T-helper 1 cell treated with Interleukin-12 subunit alpha and Interleukin-12 subunit beta and Interleukin-4 antibody, amounts not matched to agents 30 μg/mL and 1 μg/mL, for 36 hours (primary cell): ENCODE measurements at regions not wholly inside any gene's neighbourhood (a gene's known extent, or its start where the extent isn't known, plus 50 kb on each side); places are given as distances from the start of the nearest gene placed in this dataset.

Experiments used
- H3K27ac Mint-ChIP-seq: one replicate; pipeline ENCODE4 v1.8.0; 2021; ENCODE audit warnings: mild to moderate bottlenecking, mixed read lengths
- H3K27me3 Mint-ChIP-seq: one replicate; pipeline ENCODE4 v1.8.0; 2021; ENCODE audit warnings: low read depth, mixed read lengths
- H3K36me3 Mint-ChIP-seq: one replicate; pipeline ENCODE4 v1.8.0; 2021; ENCODE audit warnings: low read depth, mixed read lengths
- H3K4me1 Mint-ChIP-seq: one replicate; pipeline ENCODE4 v1.8.0; 2021; ENCODE audit warnings: low read depth, mixed read lengths
- H3K4me3 Mint-ChIP-seq: one replicate; pipeline ENCODE4 v1.8.0; 2021; ENCODE audit warnings: mild to moderate bottlenecking, moderate library complexity, mixed read lengths
- H3K9me3 Mint-ChIP-seq: one replicate; pipeline ENCODE4 v1.8.0; 2021; ENCODE audit warnings: mixed read lengths

GRCh38 chr14:22433069-22433468, 156.0 kb downstream of the DAD1 start:
- Mint-ChIP-seq H3K9me3 (no peaks in the 10 kb centered on the region), H3K4me1 (no peaks in the 10 kb centered on the region), H3K4me3 (no peak overlapping the region), H3K27me3 (no peaks in the 10 kb centered on the region), H3K27ac (no peak overlapping the region), H3K36me3 (no peaks in the 10 kb centered on the region)

GRCh38 chr14:22432348-22432976, 156.6 kb downstream of the DAD1 start:
- H3K9me3 Mint-ChIP-seq = no peaks in the 10 kb centered on the region

DNA sequence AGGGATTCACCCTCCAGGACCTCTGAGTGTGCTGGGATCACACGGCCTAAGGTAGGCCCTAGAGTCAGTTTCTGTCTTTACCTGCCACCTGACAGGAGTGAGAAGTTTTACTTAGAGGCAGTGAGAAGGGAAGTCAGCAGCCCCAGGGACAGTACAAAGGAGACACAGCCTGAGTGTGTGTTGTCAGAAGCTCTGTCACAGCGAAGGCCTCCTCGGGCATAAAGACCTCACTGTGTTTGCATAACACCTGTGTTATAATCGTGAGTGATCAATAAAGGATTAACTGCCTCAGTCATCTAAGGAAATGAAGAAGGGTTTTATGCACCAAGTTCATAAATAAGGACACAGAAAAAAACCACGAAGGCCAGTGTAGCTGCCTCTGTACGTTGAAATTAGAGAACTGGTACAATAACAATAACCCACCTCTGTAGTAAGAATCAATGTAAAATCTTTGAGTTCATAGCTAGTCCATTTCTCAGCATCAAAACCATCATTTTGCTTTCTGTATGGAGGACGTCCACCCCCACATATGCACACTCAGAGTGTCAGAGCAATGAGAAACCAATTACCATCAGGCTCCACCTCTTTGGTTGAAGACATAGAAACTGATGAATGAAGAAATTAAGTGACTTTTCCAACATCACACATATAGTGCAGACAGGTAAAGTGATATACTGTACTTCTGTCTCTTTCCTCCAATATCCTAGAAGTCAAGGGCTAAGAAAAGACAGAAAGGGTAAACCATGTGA, 159.3 kb downstream of the DAD1 start:
- H3K9me3 Mint-ChIP-seq = no peaks in the 10 kb centered on the region

More at GRCh38 chr14:22432348-22432976, 156.6 kb downstream of the DAD1 start:
- Mint-ChIP-seq H3K4me1 (no peaks in the 10 kb centered on the region), H3K4me3 (no peak overlapping the region), H3K27me3 (no peaks in the 10 kb centered on the region), H3K36me3 (no peaks in the 10 kb centered on the region), H3K27ac (no peak overlapping the region)

GRCh38 chr14:22428700-22429291, 160.2 kb downstream of the DAD1 start:
- Mint-ChIP-seq H3K4me1 (no peaks in the 10 kb centered on the region), H3K36me3 (no peaks in the 10 kb centered on the region), H3K27ac (no peak overlapping the region), H3K27me3 (no peaks in the 10 kb centered on the region), H3K9me3 (no peaks in the 10 kb centered on the region), H3K4me3 (no peak overlapping the region)

More for the DNA sequence above, 159.3 kb downstream of the DAD1 start:
- no peak overlapping the region for H3K27ac Mint-ChIP-seq
- no peaks in the 10 kb centered on the region for H3K27me3 Mint-ChIP-seq
- no peaks in the 10 kb centered on the region for H3K4me1 Mint-ChIP-seq
- H3K4me3 Mint-ChIP-seq = no peak overlapping the region
- no peaks in the 10 kb centered on the region for H3K36me3 Mint-ChIP-seq

DNA sequence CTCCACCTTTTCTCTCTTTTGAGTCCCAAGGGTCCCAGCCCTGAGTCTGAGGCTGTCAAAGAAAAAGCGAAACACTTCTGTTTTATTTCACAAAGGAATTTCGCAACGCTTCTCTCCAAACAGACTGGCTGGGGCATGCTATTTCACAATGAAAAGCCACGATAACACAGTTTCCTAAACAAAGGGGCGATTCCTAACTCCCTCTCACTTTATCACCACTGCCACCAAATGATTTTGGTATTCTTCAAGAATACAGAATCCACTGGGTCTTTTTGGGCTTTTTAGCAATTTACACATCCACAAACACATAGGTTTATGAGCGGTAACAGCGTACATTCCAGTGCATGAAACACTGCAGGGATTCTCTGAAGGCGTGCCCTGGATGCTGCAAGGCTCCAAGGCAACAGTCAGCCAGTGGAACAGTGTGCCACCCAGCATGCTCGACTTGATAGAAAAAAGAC, 161.2 kb downstream of the DAD1 start:
- no peaks in the 10 kb centered on the region for H3K27me3 Mint-ChIP-seq
- H3K27ac Mint-ChIP-seq = no peak overlapping the region
- H3K4me3 Mint-ChIP-seq = no peak overlapping the region
- H3K9me3 Mint-ChIP-seq = no peaks in the 10 kb centered on the region
- no peaks in the 10 kb centered on the region for H3K4me1 Mint-ChIP-seq
- no peaks in the 10 kb centered on the region for H3K36me3 Mint-ChIP-seq

DNA sequence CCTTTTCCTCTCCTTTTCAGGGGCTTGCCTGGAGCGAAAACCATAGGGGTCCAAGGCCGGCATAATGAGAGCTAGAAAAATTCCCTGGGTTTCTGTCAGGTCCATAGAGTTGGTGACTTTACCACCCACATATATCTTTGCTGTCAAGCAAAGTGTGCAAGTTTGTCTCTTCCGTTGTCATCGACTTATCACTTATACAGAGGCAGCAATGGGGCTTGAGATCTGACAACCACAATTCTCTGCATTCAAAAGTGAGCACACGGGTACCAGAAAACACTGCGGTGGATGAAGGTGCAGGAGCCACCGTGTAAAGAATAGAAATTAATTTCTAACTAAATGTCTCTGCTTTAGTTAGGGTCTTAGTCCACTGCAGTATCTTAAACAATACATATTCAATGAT, 162.3 kb downstream of the DAD1 start:
- no peak overlapping the region for H3K27ac Mint-ChIP-seq
- H3K4me1 Mint-ChIP-seq = no peaks in the 10 kb centered on the region
- H3K27me3 Mint-ChIP-seq = no peaks in the 10 kb centered on the region
- no peaks in the 10 kb centered on the region for H3K9me3 Mint-ChIP-seq
- H3K36me3 Mint-ChIP-seq = no peaks in the 10 kb centered on the region
- H3K4me3 Mint-ChIP-seq = no peak overlapping the region

DNA sequence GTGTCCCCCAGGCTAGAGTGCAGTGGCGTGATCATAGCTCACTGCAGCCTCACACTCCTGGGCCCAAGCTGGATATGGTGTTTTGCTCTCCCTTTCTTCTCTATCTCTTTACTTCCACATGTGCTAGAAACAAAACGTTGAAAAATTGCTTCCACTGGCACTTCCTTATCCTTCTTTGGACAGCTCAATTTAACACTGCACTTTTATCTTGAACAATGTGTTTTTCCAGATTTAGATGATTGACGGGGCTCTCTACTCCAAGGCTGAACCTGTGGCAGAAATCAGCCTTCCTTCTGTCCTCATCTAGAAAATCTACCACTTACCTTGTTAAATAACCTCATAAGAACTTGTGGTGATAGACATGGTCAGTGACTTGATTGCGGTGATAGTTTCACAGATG, 165.1 kb downstream of the DAD1 start:
- no peak overlapping the region for H3K4me3 Mint-ChIP-seq
- no peaks in the 10 kb centered on the region for H3K9me3 Mint-ChIP-seq
- no peak overlapping the region for H3K27ac Mint-ChIP-seq
- H3K36me3 Mint-ChIP-seq = no peaks in the 10 kb centered on the region
- no peaks in the 10 kb centered on the region for H3K4me1 Mint-ChIP-seq
- H3K27me3 Mint-ChIP-seq = no peaks in the 10 kb centered on the region

GRCh38 chr14:22422238-22422637, 166.8 kb downstream of the DAD1 start:
- H3K27ac Mint-ChIP-seq = no peak overlapping the region
- no peaks in the 10 kb centered on the region for H3K4me1 Mint-ChIP-seq
- no peaks in the 10 kb centered on the region for H3K9me3 Mint-ChIP-seq
- no peaks in the 10 kb centered on the region for H3K27me3 Mint-ChIP-seq
- no peak overlapping the region for H3K4me3 Mint-ChIP-seq
- no peaks in the 10 kb centered on the region for H3K36me3 Mint-ChIP-seq

GRCh38 chr14:22420598-22421186, 168.3 kb downstream of the DAD1 start:
- Mint-ChIP-seq H3K9me3 (no peaks in the 10 kb centered on the region), H3K4me3 (no peak overlapping the region), H3K4me1 (no peaks in the 10 kb centered on the region), H3K27me3 (no peaks in the 10 kb centered on the region), H3K27ac (no peak overlapping the region), H3K36me3 (no peaks in the 10 kb centered on the region)

- Mint-ChIP-seq H3K4me1 (no peaks in the 10 kb centered on the region), H3K4me3 (no peak overlapping the region), H3K9me3 (no peaks in the 10 kb centered on the region), H3K27ac (no peak overlapping the region), H3K36me3 (no peaks in the 10 kb centered on the region), H3K27me3 (no peaks in the 10 kb centered on the region)
Observed at GRCh38 chr14:22419620-22420019, 169.4 kb downstream of the DAD1 start.

DNA sequence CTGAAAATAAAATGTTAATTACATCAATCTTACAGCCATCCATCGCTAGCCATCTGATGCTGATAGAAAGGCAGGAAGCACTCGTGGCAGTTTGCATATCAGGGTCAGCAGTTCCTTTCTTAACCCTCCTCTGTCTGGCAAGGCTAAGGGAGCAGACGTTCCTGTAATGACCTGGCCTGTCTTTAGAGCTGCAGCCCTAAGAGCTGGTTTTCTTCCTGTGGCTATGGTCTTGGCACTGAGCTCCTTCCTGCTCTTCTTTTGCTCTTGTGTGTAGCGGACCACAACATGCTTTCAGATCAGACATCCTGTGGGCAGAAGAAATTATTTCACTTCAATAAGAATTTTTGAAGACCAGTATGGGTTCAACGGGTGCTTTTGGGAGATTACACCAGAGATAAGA, 170.4 kb downstream of the DAD1 start:
- H3K36me3 Mint-ChIP-seq = no peaks in the 10 kb centered on the region
- H3K27ac Mint-ChIP-seq = no peak overlapping the region
- H3K9me3 Mint-ChIP-seq = no peaks in the 10 kb centered on the region
- H3K27me3 Mint-ChIP-seq = no peaks in the 10 kb centered on the region
- no peaks in the 10 kb centered on the region for H3K4me1 Mint-ChIP-seq
- no peak overlapping the region for H3K4me3 Mint-ChIP-seq

GRCh38 chr14:22417914-22418313, 171.1 kb downstream of the DAD1 start:
- Mint-ChIP-seq H3K9me3 (no peaks in the 10 kb centered on the region), H3K27me3 (no peaks in the 10 kb centered on the region), H3K36me3 (no peaks in the 10 kb centered on the region), H3K4me1 (no peaks in the 10 kb centered on the region), H3K27ac (no peak overlapping the region), H3K4me3 (no peak overlapping the region)

DNA sequence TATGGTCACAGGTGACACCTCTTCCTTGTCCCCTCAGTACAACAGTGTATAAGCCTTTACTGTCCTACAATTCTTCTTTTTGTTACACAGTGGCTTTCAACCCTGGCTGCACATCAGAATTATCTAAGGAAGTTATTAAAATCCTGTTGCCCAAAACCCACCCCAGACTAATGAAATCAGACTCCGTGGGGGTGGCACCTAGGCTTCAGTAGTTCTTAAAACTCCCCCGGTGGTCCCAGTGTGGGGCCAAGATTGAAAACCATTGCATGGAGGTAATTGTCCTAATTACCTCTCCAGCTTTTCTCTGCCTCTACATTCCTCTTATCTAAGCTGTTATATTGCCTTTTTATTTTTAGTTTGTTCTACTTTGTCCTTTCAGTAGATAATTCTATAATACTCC, 172.8 kb downstream of the DAD1 start:
- H3K27me3 Mint-ChIP-seq = no peaks in the 10 kb centered on the region
- no peak overlapping the region for H3K4me3 Mint-ChIP-seq
- no peaks in the 10 kb centered on the region for H3K4me1 Mint-ChIP-seq
- H3K9me3 Mint-ChIP-seq = no peaks in the 10 kb centered on the region
- H3K36me3 Mint-ChIP-seq = no peaks in the 10 kb centered on the region
- H3K27ac Mint-ChIP-seq = no peak overlapping the region

DNA sequence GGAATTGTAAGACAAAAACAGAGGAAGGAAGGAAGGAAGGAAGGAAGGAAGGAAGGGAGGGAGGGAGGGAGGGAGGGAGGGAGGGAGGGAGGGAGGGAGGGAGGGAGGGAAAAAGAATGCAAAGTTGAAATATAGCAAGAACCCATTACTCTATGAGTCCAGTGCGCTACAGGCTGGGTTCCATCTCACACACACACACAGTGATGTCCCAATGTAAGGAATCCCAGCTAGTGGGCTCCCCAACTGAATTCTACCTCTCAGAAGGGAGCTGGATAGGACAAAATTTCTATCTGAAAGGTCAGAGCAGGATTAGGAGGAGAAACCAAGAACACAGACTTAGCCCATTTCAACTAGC, 173.4 kb downstream of the DAD1 start:
- no peaks in the 10 kb centered on the region for H3K27me3 Mint-ChIP-seq
- no peak overlapping the region for H3K27ac Mint-ChIP-seq

More for the DNA sequence above, 173.4 kb downstream of the DAD1 start:
- Mint-ChIP-seq H3K36me3 (no peaks in the 10 kb centered on the region), H3K9me3 (no peaks in the 10 kb centered on the region), H3K4me1 (no peaks in the 10 kb centered on the region), H3K4me3 (no peak overlapping the region)
